HEK293T (cell line): ENCODE measurements at regions not wholly inside any gene's neighbourhood (a gene's known extent, or its start where the extent isn't known, plus 50 kb on each side); places are given as distances from the start of the nearest gene placed in this dataset.

Source experiments
- BHLHE40 ChIP-seq: fragments of 450-650 bp; IDR thresholded peaks from 2 replicates; pipeline ENCODE4 v1.6.1; 2016; ENCODE audit warnings: mild to moderate bottlenecking, moderate library complexity, borderline replicate concordance
- ELF4 ChIP-seq: fragments of 450-650 bp; IDR thresholded peaks from 2 replicates; pipeline ENCODE4 v1.6.1; 2017; ENCODE audit warnings: antibody characterized with exemption
- FOXA1 ChIP-seq: fragments of 450-650 bp; IDR thresholded peaks from 2 replicates; pipeline ENCODE4 v1.6.1; 2016; ENCODE audit warnings: mild to moderate bottlenecking
- FOXK2 ChIP-seq: fragments of 450-650 bp; IDR thresholded peaks from 2 replicates; pipeline ENCODE4 v1.6.1; 2016; ENCODE audit warnings: mild to moderate bottlenecking
- FOXM1 ChIP-seq: fragments of 450-650 bp; IDR thresholded peaks from 2 replicates; pipeline ENCODE4 v1.6.1; 2017; ENCODE audit warnings: mild to moderate bottlenecking, borderline replicate concordance
- HDGF ChIP-seq: fragments of 450-650 bp; IDR thresholded peaks from 2 replicates; pipeline ENCODE4 v1.6.1; 2017; ENCODE audit warnings: antibody characterized with exemption, borderline replicate concordance
- L3MBTL2 ChIP-seq: fragments of 450-650 bp; conservative IDR thresholded peaks from 2 replicates; pipeline ENCODE4 v1.6.1; 2016; ENCODE audit warnings: mild to moderate bottlenecking
- LEF1 ChIP-seq: fragments of 450-650 bp; IDR thresholded peaks from 2 replicates; pipeline ENCODE4 v1.6.1; 2017; ENCODE audit warnings: mild to moderate bottlenecking, borderline replicate concordance
- SP1 ChIP-seq: fragments of 450-650 bp; IDR thresholded peaks from 2 replicates; pipeline ENCODE4 v1.6.1; 2017
- SUZ12 ChIP-seq: fragments of 450-650 bp; IDR thresholded peaks from 2 replicates; pipeline ENCODE4 v1.6.1; 2016; ENCODE audit warnings: mild to moderate bottlenecking
- TARDBP ChIP-seq: fragments of 450-650 bp; IDR thresholded peaks from 2 replicates; pipeline ENCODE4 v1.6.1; 2016
- TF ChIP-seq, protein P1 (sequence below): fragments of 450-650 bp; IDR thresholded peaks from 2 replicates; pipeline ENCODE4 v1.6.1; 2016

GRCh38 chr21:38596264-38597042 is 98.2 kb upstream of the ERG start:
- no peak for TF ChIP-seq FOXK2
- TF ChIP-seq ELF4: no peak
- no peak for TF ChIP-seq FOXM1
- TF ChIP-seq SUZ12: no peak
- TF ChIP-seq FOXA1: no peak
- TF ChIP-seq, protein P1, sequence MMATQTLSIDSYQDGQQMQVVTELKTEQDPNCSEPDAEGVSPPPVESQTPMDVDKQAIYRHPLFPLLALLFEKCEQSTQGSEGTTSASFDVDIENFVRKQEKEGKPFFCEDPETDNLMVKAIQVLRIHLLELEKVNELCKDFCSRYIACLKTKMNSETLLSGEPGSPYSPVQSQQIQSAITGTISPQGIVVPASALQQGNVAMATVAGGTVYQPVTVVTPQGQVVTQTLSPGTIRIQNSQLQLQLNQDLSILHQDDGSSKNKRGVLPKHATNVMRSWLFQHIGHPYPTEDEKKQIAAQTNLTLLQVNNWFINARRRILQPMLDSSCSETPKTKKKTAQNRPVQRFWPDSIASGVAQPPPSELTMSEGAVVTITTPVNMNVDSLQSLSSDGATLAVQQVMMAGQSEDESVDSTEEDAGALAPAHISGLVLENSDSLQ: no peak
- TF ChIP-seq HDGF: no peak
- TF ChIP-seq TARDBP: no peak
- no peak for TF ChIP-seq LEF1
- TF ChIP-seq SP1: no peak
- TF ChIP-seq L3MBTL2: no peak
- TF ChIP-seq BHLHE40: no peak
